NCI-H146 treated with DMSO at 0.1 percent for 48 hours (cell line): ENCODE measurements at regions not wholly inside any gene's neighbourhood (a gene's known extent, or its start where the extent isn't known, plus 50 kb on each side); places are given as distances from the start of the nearest gene placed in this dataset.
"Not testable (repeated sequence)": the region's sequence is repeated elsewhere in the genome, so short reads cannot be mapped to it uniquely, and the experiment has no call there.

Experiments used
- DNase-seq: peaks from one replicate; lab custom pipeline; 2025; ENCODE audit not compliant: unreplicated experiment; lab: John Stamatoyannopoulos, UW

DNA sequence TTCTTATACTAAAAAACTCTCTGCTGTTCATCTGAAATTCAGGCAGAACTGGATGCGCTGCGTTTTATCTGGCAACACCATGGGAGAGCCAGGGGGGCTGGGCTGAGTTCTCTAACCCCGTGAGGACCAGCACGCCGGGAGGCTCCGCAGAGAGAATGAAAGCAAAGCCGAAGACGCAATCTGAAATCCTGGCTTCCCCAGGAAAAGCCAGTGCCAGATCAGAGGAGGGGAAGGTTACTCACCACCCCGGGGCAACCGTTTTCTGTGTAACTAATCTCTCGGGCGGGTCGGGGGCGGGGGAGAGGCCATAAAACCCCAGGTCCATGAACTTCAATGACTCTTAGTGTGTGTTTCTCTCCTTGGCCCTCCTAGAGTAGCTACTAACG is 99.4 kb downstream of the SHANK2 start:
- no peak for DNase-seq

DNA sequence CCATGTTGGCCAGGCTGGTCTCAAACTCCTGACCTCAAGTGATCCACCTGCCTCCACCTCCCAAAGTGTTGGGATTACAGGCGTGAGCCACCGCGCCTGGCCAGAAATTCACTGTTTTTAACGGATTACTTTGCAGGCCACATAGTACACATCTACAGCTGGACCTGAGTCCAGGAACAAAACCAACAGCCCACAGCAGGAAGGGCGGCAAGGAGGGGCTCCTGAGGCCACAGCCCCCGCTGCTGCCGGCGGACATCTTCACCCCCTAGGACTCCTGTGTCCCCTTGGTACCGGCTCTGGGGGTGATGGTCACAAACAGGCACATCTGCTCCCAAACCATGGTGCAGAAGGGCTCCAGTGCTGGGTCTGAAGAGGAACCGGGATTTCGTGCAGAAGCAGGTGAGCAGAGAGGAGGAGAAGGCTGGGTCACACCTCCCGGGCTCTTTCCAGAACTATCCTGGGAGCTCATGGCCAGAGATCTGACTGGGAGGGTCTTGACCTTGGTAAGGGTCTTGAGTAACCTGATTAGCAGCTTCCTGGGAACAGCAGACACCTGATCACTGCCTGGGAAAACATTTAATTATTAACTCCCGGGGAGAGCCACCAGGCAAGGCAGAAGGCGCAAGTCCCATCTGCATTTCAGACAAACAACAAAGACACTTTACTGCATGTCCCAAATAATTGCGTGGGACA is 99.9 kb downstream of the SHANK2 start:
- not testable (repeated sequence) for DNase-seq

DNA sequence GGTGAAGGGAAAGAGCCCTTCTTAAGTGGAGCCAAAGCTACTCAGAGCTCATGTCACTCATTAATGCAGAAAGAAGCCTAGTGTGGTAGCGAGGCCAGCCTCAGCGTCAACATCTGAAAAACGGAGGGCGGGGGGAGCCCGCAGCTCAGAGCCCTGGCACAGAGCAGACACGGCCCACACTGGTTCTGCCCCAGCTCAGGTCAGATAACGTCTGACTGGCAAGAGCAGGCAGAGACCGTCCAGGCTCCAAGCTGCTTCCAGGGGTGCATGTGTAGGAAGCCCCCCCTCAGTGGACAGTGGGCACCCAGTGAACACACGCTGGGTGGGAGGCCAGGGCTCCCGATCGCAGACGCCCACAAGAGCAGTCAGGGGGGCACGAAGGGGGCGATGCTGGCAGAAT is 100.8 kb downstream of the SHANK2 start:
- no peak for DNase-seq

DNA sequence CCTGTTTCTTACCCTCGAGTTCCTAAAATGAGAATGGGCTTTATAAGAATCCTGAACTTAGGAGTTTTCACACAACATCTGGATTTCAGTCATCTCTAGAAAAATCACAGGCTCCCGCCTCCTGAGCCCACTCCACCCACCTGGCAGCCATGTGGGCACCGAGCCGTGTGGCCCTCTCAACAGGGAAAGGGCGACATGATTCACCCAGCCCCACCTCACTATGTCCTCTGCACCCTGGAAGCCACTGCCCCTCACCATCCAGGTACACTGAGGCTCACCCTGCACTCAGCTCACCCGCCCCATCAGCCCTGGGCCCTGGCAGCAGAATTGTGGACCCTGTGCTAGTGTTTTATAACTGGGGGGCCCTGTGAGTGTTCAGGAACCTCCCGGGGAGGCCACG is 101.5 kb downstream of the SHANK2 start:
- no peak for DNase-seq

DNA sequence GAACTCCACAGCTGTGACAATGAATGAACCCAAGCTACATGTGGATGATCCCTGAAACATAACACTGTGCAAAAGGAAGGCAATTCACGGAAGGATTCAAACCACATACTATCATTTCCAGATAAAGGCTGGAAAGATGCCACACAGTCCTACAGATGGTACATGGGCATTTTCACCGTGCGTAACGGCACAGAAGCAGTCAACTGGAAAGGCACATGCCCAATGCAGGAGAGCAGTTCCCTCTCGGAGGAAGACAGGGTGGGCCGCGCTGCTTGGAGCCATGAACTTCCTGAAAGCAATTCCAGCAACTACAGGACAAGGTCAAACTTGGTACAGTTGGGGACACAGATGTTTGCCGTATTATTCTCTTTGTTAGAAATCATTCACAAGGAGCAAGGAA is 103.7 kb downstream of the SHANK2 start:
- DNase-seq, result no peak

DNA sequence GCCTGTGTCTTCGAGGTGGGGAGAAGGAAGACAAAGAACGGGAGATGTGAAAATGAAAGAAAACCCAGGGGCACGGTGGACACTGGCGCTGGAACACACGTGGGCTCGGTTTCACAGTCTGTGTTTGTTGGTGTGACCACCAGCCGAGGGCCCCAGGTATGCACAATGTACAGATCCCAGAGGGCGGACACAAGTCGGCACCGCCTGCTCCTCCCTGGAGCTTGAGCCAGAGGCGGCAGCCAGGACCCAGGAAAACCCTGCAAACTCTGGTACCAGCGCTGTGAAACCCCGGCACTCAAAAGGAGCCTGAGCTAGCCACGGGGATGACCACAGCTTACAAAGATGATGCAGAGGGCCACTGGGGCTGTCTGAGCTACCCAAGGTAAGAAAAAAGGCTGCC is 105.0 kb downstream of the SHANK2 start:
- DNase-seq, result no peak

DNA sequence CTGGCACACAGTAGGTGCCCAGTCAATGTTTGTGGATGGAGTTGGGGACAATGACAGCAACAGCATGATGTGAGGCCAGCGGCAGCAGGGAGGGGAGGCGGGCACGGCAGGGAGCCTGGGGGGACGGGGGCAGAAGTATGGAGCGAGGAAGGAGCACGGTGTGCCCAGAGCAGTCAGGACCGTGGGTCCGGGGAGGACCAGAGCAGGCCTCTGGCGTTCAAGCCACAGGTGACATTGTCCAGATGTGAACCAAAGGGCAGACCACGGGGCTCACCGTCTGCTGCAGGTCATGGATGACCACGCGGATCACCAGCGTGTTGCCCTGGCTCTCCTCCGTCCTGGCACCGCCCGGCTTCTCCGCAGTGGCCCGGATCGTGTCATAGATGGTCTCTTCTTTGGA is 105.5 kb downstream of the SHANK2 start:
- no peak for DNase-seq

DNA sequence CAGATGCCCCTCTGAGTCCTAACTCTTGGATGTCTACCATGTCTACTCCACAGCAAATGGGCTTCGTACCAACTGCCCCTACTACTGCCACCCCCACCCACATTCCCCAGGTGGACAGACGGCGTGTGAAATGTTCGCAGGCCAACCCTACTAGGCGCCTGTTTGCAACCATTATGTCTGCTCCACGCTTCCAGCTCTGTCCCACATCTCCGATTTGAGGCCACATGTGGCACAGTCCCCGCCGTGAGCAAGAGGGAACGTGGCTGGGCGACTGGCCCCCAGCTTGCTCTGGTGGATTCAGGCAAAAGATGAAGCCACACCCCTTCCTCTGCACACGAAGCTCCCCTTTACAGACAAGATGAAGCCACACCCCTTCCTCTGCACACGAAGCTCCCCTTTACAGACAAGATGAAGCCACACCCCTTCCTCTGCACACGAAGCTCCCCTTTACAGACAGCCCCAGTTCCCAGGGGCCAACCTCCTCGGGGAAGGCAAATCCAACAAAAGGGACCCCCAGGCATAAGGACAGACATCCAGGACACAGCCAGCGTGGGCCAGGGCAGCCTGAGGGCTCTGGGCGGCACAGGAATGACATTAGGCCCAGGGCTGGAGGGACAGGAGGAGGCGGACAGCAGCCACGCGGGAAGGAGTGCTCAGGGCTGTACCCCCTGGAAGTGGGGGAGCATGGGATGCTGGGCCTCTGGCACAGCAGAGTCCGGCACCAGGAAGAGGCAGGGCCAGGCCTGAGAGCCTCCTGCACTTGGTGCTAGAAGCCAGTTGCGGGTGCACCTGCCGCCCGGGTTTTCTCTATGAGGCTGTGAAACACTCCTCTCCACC is 106.2 kb downstream of the SHANK2 start:
- no peak for DNase-seq

DNA sequence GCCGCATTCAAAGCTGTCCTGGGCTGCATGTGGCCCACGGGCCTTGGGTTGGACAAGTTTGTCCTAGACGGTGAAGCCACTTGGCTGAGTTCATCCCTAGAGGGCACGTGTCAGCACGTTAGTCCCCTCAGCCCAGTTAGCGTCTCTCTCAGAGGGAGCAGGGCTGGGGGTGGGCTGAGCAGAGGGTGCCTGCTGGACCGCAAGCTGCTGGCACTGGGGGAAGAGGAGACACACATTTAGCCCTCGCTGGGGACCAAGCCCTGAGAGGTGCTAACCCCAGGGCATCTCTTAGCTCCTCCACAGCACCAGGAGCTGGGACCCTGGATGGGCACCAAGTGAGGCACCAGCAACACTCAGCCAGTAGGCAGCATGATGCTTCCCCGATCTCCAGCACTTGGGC is 107.0 kb downstream of the SHANK2 start:
- DNase-seq, result no peak

DNA sequence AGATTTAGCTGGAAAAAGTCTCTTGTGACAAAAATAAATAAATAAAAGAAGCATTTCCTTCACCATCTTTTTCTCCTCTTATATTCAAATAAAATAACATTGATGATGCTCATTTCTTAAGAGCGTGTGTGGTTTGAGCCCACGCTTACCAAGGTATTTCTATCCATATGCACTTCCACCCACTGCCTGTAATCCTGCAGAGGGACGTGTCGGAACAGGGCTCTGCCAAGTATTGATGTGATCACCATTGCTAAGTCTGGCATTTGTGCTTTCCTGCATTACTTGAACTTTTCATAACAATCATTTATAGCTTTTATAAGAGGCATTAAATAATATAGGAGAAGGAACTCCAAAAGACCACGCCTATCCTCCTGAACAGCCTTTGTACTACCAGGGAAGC is 107.6 kb downstream of the SHANK2 start:
- DNase-seq, result no peak

DNA sequence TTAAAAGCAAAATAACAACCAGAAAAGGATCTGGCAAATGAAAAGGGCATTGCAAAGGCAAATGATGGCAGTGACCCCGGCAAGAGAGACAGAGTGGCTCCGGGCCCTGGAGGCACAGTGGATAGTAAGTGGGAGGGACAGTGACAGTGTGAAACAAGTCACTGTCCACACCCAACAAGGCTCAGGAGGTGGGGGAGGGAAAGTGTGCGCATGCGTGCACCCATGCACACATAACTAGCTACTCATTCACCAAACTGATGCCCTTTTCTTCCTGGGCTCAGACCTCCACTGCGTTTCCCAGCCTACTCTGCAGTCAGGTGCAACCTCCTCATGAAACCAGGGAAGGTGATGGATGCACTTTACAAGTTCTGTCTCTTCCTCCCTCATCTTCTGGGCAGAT is 108.4 kb downstream of the SHANK2 start:
- no peak for DNase-seq

DNA sequence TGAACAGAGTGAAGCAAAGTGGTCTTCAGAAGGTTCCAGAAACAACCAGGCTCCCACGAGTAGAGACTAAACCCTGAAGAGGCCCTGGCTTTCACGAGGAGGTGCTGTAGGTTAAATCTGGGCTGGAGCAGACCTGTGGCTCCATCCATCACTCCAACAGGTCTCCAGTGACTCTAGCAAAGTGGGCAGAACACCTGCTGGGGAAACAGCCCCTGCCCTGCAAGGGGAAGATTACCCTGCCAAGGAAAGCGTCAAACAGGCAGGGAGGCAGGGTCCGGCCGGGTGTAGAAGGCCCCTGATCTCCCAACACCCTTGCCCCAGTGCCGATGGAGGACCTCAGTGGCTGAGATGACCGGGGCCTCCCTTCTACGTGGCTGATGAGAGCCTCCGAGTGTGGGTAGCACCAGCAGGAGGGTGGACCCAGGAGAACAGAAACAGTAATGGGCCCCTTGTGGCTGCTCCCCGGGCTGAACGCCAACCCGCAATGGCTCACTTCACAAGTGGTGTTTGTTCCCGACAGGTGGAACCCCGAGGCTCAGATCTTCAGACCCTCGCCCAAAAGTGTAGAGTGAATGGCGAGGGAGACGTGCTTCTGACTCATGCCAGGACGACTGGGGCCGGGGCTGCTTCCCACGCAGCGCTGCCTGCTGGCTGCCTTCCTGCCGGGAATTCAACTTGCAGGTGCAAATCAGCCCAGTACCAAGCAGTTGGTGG is 112.0 kb downstream of the SHANK2 start:
- no peak for DNase-seq

DNA sequence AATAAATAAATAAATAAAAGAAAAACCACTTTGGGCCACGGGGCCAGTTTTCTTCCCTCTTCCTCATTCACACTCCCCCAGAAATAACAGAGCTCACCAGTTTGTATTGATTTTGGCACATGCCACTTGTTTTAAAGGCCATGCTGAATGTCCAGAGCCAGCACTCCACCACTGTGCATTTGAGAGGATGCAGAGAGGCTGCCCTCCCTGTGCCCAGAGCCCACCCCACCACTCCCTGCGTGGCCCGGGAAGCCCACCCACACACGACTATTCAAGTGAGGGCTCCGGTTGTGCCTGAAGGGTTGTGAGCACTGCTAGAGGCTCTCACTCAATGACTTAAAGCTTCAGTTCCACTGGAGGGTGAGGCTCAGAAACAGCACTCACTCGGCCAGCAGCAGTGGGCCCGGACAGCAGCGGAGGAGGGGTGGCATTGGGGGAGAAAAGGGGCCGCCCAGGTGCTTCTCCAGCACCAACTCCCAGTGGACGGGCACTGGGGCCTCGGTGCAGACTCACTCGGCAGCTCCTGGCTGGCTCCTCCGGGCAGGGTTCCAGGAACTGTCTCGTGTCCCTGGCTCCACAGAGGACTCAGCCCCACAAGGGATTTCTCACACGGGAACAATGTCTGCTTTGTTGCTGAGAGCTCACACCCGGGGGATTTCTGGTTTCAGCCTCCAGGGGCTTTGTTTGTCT is 112.7 kb downstream of the SHANK2 start:
- DNase-seq, result no peak

DNA sequence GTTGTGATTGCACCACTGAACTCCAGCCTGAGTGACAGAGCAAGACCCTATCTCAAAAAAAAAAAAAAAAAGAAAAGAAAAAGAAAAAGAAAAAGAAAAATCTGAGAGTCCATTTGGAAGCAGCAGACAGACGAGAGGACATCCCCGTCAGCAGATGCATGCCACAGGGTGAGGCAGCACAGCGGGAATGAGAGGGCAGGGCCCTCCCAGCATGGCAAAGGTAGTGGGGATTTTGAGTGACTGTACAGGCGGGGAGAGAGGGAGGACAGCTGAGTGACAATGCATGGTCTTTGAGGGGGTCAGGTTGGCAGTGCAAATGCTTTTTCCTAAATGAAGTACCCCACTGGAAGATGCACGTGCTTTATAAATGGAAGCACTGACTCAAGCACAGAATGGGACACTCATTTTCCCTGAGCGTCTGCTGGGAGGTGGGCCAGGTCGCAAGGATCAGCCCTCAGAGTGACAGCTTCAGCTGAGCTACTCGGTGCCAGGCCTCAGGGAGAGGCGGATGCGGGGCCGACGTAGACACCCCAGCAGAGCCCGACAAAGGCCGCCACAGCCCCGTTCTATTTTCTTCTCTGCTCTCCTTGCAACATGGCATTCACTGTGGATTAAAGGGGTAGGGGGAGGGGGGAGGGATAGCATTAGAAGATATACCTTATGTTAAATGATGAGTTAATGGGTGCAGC is 113.5 kb downstream of the SHANK2 start:
- no peak for DNase-seq

DNA sequence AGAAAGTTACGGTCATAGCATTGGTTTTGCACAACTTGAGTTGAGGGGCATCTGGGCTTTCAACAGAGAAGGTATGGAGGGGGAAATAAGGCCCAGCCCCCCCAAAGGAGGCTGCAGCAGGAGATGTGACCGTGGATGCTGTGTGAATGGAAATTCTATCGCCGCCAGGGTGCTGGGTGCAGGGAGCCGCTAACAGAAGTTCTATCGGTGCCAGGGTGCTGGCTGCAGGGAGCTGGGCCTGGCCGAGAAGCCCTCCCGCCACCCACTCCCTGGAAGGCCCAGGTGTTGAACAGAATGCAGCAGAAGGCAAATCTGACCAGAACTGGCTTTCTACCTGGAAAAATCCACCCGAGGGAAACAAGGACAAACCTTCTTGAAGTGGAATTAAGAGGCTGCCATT is 115.0 kb downstream of the SHANK2 start:
- DNase-seq, result no peak

DNA sequence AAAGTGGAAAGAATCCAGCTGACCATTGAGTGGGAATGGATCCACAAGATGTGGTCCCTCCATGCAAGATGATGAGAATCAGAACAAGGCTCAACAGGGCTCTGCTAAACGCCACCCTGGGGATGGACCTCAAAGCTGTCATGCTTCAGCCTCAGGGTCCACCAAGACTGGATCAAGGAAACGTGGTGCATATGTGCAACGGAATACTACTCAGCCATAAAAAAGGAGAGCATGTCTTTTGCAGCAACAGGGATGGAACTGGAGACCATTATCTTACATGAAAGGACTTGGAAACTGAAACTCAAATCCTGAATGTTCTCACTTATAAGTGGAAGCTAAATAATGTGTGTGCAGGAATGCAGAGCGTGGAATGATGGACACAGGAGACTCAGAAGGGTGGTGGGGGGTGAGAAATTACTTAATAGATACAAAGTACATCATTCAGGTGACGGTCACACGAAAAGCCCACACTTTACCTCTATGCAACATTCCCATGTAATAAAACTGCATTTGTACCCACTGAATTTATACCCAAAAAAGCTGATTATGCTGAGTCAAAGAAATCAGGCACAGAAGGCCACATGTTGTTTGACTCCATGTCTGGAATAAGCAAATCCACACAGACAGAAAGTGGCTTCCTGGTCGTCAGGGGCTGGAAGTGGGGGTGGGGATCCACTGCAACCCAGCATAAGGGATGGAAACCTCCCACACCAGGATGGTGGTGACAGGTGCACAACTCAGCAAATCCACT is 116.1 kb downstream of the SHANK2 start:
- no peak for DNase-seq

DNA sequence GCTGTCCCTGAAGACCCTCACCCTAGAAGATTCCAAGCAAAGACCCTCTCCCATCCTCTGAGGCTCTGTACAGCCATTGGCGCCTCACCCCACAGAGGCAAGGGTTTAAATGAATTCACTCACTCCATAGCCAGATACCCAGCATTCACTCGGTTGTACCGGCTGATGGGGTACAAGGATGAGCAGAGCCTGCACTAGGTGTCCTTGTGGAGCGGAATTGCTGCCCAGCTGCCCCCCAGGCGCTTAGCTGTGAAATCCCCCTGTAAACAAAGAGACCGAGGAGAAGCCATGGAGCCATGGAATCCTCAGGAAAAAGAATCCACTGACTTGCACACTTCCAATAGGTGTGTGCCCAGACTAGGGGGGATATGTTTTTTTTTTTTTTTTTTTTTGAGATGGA is 117.3 kb downstream of the SHANK2 start:
- no peak for DNase-seq

DNA sequence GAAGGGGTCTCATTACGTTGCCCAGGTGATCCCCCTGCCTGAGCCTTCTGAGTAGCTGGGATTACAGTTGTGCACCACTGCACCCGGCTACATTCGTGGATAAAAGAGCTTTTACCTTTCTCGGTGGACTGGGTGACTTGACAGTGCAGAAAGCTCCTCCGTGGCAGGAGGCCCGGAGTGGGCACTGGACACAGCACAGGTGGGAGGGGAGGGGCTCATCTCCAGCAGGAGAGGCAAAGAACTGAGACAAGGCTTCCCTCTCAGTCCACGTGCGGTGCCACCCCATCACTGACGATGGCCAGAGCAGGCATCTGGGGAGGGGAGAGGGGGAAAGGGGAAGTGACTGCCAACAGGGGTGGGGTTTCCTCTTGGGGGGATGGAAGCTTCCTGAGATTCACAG is 118.4 kb downstream of the SHANK2 start:
- DNase-seq, result no peak

DNA sequence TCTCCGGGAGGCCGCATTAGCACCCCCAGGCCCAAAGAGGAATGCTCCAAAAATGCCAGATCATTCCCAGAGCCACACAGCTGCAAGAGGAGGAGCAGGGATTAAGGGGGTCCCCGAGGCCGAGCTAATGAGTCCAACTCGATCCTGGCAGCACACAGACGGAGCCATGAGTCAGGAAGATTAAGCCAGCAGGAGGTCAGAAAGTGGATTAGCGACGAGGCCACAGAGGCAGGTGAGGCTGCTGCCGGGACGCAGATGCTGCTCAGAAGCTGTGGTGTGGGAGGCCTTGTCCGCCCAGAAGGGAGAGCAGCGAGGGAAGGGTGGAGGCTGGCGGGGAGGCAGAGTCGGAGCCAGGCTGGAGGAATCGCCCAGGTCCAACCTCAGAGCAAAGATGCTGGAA is 120.5 kb downstream of the SHANK2 start:
- DNase-seq, result no peak

DNA sequence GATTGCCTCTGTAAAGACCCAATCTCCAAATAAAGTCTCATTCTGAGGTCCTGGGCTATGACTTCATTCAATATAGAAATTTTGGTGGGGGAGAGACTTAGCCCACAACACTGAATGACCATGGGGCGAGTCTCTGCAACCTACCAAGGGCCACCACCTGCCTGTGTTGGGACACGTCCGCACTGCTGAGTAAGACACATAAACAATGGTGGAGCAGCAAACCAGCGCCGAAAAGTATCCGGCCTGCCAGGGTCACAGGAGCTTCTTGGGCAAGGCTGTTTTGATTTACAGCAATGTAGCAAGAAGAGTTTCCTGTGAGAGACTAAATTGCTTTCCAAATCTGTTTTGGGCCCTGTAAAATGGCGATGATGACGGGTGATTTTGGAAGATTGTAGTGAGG is 122.3 kb downstream of the SHANK2 start:
- DNase-seq, result no peak
